ENCODE measurements at regions not wholly inside any gene's neighbourhood (a gene's known extent, or its start where the extent isn't known, plus 50 kb on each side); places are given as distances from the start of the nearest gene placed in this dataset.

DNA sequence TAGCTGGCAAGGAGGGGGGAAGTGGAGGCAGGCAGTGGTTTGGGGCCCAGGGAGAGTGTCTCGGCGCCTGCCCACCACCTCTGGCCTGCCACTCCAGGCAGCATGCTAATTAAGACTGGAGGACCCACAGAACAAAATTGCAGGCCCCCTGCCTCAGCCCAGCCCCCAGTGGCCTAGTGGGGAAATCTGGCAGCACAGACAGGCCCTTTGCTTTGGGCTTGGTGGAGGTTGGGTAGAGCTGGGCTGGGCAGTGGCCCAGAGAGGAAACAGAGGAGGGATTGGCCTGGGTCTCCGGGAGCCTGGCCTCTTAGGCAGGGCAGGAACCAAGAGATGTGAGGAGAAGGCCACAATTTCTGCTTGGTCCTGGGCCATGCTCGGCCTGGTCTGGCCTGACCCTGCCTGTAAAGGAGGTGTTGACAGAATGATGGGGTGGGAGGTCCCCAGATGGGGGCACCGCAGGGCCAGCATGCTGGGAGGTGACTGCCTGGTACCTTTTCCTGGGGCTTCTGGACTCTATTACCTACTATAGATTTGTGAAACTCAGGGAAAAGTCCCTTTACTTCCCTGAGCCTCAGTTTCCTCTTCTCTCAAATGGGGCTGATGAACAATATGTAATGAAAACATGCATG is 92.4 kb upstream of the PJA1 start:
- TF ChIP-seq POLR2AphosphoS5 (IDR thresholded peaks at IDR 0.05; ENCODE audit: low read depth, low read length) (no peak), FOXP2 (optimal IDR thresholded peaks at IDR 0.05; ENCODE audit: borderline replicate concordance, extremely low read depth, extremely low read length, insufficient read depth) (no peak), TAF1 (IDR thresholded peaks at IDR 0.05; ENCODE audit: borderline replicate concordance, insufficient read depth, low read length) (no peak), REST (IDR thresholded peaks at IDR 0.05; ENCODE audit: insufficient read depth in 1 of 2, low read depth in 2 of 2, low read length in 2 of 2) (no peak), SIN3A (IDR thresholded peaks at IDR 0.05; ENCODE audit: borderline replicate concordance, insufficient read depth, low read length) (no peak)

- no peak for TF ChIP-seq POLR2AphosphoS5 (IDR thresholded peaks at IDR 0.05; ENCODE audit: low read depth, low read length)
- TF ChIP-seq TAF1 (IDR thresholded peaks at IDR 0.05; ENCODE audit: borderline replicate concordance, insufficient read depth, low read length) = no peak
- TF ChIP-seq SIN3A (IDR thresholded peaks at IDR 0.05; ENCODE audit: borderline replicate concordance, insufficient read depth, low read length) = no peak
- no peak for TF ChIP-seq FOXP2 (optimal IDR thresholded peaks at IDR 0.05; ENCODE audit: borderline replicate concordance, extremely low read depth, extremely low read length, insufficient read depth)
- no peak for TF ChIP-seq REST (IDR thresholded peaks at IDR 0.05; ENCODE audit: insufficient read depth in 1 of 2, low read depth in 2 of 2, low read length in 2 of 2)
Observed at GRCh38 chrX:69256291-69256565, 91.0 kb upstream of the PJA1 start.

- TF ChIP-seq POLR2AphosphoS5 (IDR thresholded peaks at IDR 0.05; ENCODE audit: low read depth, low read length) (no peak), REST (IDR thresholded peaks at IDR 0.05; ENCODE audit: insufficient read depth in 1 of 2, low read depth in 2 of 2, low read length in 2 of 2) (no peak)
Observed at GRCh38 chrX:69255441-69256290, 90.4 kb upstream of the PJA1 start.

DNA sequence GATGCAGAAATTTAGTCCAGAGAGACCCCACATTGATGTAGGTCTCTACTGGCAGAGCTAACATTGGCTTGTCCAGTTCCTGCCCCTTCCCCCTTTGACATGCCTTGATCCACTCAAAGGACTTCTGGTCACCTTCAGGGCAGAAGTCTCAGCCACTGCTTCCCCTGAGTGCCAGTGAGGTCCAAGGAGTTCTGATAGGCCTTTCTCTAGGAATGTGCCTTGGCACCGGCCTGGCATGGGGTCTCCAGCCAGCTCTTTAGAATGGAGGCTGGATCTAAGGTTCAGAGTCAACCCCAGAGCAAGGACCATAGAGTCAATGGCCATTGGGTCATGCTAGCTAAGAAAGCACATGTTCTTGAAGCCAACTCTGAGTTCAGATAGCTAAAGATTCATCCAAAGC is 88.6 kb upstream of the PJA1 start:
- TF ChIP-seq POLR2AphosphoS5 (IDR thresholded peaks at IDR 0.05; ENCODE audit: low read depth, low read length) = no peak

GRCh38 chrX:69243276-69243675 is 78.0 kb upstream of the PJA1 start:
- TF ChIP-seq SIN3A (IDR thresholded peaks at IDR 0.05; ENCODE audit: borderline replicate concordance, insufficient read depth, low read length) (no peak), TAF1 (IDR thresholded peaks at IDR 0.05; ENCODE audit: borderline replicate concordance, insufficient read depth, low read length) (no peak), FOXP2 (optimal IDR thresholded peaks at IDR 0.05; ENCODE audit: borderline replicate concordance, extremely low read depth, extremely low read length, insufficient read depth) (no peak), REST (IDR thresholded peaks at IDR 0.05; ENCODE audit: insufficient read depth in 1 of 2, low read depth in 2 of 2, low read length in 2 of 2) (no peak), POLR2AphosphoS5 (IDR thresholded peaks at IDR 0.05; ENCODE audit: low read depth, low read length) (no peak)

Measured in PFSK-1 (cell line).